ENCODE measurements at regions not wholly inside any gene's neighbourhood (a gene's known extent, or its start where the extent isn't known, plus 50 kb on each side); places are given as distances from the start of the nearest gene placed in this dataset.

- H3K9me3 Mint-ChIP-seq, result no peaks in the 10 kb centered on the region
- H3K4me3 Mint-ChIP-seq, result no peak overlapping the region
- no peaks in the 10 kb centered on the region for H3K27me3 Mint-ChIP-seq (ENCODE audit: low read depth)
- peaks cover 6% of the 10 kb centered on the region for H3K4me1 Mint-ChIP-seq (ENCODE audit: low read depth)
- no peak overlapping the region for H3K27ac Mint-ChIP-seq
- H3K36me3 Mint-ChIP-seq (ENCODE audit: low read depth), result no peaks in the 10 kb centered on the region
These were observed 154.0 kb upstream of the GPR12 start for GRCh38 chr13:26914624-26915023.

- Mint-ChIP-seq H3K27me3 (ENCODE audit: low read depth) (no peaks in the 10 kb centered on the region), H3K27ac (no peak overlapping the region), H3K36me3 (ENCODE audit: low read depth) (no peaks in the 10 kb centered on the region), H3K4me1 (ENCODE audit: low read depth) (peaks cover 6% of the 10 kb centered on the region), H3K4me3 (no peak overlapping the region), H3K9me3 (no peaks in the 10 kb centered on the region)
These were observed 153.6 kb upstream of the GPR12 start for GRCh38 chr13:26914148-26914547.

- H3K4me1 Mint-ChIP-seq (ENCODE audit: low read depth), result peaks cover 6% of the 10 kb centered on the region
- H3K27ac Mint-ChIP-seq, result no peak overlapping the region
- no peaks in the 10 kb centered on the region for H3K36me3 Mint-ChIP-seq (ENCODE audit: low read depth)
- no peaks in the 10 kb centered on the region for H3K9me3 Mint-ChIP-seq
- no peak overlapping the region for H3K4me3 Mint-ChIP-seq
- H3K27me3 Mint-ChIP-seq (ENCODE audit: low read depth), result peaks cover 7% of the 10 kb centered on the region
These were observed 150.3 kb upstream of the GPR12 start for GRCh38 chr13:26910754-26911465.

GRCh38 chr13:26909477-26909876, 148.9 kb upstream of the GPR12 start:
- H3K27me3 Mint-ChIP-seq (ENCODE audit: low read depth), result peaks cover 10% of the 10 kb centered on the region
- H3K9me3 Mint-ChIP-seq, result no peaks in the 10 kb centered on the region
- H3K36me3 Mint-ChIP-seq (ENCODE audit: low read depth), result no peaks in the 10 kb centered on the region
- H3K27ac Mint-ChIP-seq, result no peak overlapping the region
- H3K4me3 Mint-ChIP-seq, result no peak overlapping the region
- H3K4me1 Mint-ChIP-seq (ENCODE audit: low read depth), result peaks cover under 1% of the 10 kb centered on the region

- no peak overlapping the region for H3K4me3 Mint-ChIP-seq
- no peak overlapping the region for H3K27ac Mint-ChIP-seq
- H3K9me3 Mint-ChIP-seq, result no peaks in the 10 kb centered on the region
- peaks cover 10% of the 10 kb centered on the region for H3K27me3 Mint-ChIP-seq (ENCODE audit: low read depth)
- H3K36me3 Mint-ChIP-seq (ENCODE audit: low read depth), result no peaks in the 10 kb centered on the region
- H3K4me1 Mint-ChIP-seq (ENCODE audit: low read depth), result no peaks in the 10 kb centered on the region
These were observed 147.5 kb upstream of the GPR12 start for GRCh38 chr13:26908126-26908525.

- Mint-ChIP-seq H3K4me3 (no peak overlapping the region), H3K9me3 (no peaks in the 10 kb centered on the region), H3K27ac (no peak overlapping the region), H3K4me1 (ENCODE audit: low read depth) (no peaks in the 10 kb centered on the region), H3K27me3 (ENCODE audit: low read depth) (no peaks in the 10 kb centered on the region), H3K36me3 (ENCODE audit: low read depth) (no peaks in the 10 kb centered on the region)
These were observed 138.6 kb upstream of the GPR12 start for GRCh38 chr13:26899202-26899601.

DNA sequence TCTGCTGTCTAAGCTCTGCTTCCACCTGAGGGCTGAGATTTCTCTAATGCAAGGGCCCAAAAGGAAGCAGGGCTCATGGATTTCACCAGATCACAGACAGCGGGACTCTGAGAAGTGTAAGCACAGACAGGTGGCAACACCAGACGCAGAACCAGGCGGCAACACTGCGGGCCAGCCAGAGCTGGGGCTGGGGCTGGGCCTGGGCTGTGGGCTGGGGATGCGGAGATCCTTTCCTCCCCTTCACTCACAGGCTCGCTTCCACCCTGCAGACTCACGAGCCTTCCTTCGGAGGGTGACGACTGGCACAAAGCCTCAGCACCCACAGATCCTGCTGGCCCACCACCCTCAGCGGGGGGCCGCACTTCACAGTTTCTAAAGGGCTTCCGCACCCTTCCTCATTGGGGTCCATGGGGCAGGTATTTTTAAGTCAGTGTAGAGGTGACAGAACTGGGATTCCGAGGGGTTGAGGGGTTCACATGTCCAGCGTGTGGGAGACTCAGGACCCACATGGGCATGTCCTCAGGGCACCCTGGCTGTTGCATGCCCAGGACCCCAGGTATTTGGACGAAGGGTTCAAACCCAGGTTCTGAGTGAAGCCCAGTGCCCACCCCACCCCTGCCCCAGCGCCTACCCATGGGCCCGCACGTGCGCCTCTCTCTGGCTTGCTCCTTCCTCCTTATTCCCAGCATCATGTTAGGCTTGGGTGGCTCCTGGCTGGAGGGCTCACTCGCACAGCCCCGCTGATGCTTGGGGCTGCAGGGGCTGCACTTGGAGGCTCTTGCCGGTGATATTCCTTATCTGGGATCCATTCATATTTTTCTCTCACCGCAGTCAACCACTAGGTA, 137.3 kb upstream of the GPR12 start:
- Mint-ChIP-seq H3K9me3 (no peaks in the 10 kb centered on the region), H3K4me3 (no peak overlapping the region), H3K27me3 (ENCODE audit: low read depth) (no peaks in the 10 kb centered on the region)

GRCh38 chr13:26896986-26897668, 136.5 kb upstream of the GPR12 start:
- Mint-ChIP-seq H3K27ac (no peak overlapping the region), H3K36me3 (ENCODE audit: low read depth) (no peaks in the 10 kb centered on the region), H3K4me1 (ENCODE audit: low read depth) (no peaks in the 10 kb centered on the region), H3K9me3 (no peaks in the 10 kb centered on the region), H3K27me3 (ENCODE audit: low read depth) (no peaks in the 10 kb centered on the region), H3K4me3 (no peak overlapping the region)

More for the DNA sequence above, 137.3 kb upstream of the GPR12 start:
- H3K4me1 Mint-ChIP-seq (ENCODE audit: low read depth), result no peaks in the 10 kb centered on the region
- H3K36me3 Mint-ChIP-seq (ENCODE audit: low read depth), result no peaks in the 10 kb centered on the region
- H3K27ac Mint-ChIP-seq, result no peak overlapping the region

DNA sequence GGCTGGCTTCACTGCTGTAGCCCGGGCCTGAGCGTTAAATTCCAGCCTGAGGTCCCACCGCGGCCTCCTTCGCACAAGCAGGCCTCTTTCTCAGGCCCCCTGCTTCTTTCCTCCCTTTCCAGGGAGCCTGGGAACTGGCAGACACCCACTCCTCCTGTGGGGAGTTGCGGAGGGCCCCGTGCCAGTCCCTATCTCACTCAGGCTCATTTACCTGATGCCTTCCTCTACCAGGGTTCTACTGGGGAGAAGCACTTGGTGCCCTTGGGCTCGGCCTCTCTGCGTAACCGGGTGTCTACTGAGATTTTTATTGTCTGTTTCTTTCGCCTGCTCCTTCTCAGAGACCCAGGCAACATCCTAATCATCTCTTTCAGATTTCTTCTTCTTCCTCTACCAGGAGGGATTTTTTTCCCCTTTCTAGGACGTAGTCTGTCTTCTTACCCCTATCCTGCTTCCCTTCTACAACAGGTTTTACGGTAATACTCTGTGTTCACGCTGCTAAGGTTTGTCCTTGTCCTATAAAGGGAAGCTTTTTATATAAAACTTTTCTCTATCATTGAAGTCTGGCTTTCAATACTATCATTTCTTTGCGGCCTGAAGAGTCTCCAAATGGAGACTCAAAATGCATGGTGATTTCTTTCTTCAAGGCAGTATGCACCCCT, 135.4 kb upstream of the GPR12 start:
- Mint-ChIP-seq H3K4me3 (no peak overlapping the region), H3K27me3 (ENCODE audit: low read depth) (no peaks in the 10 kb centered on the region), H3K9me3 (no peaks in the 10 kb centered on the region), H3K36me3 (ENCODE audit: low read depth) (no peaks in the 10 kb centered on the region), H3K27ac (no peak overlapping the region), H3K4me1 (ENCODE audit: low read depth) (no peaks in the 10 kb centered on the region)

DNA sequence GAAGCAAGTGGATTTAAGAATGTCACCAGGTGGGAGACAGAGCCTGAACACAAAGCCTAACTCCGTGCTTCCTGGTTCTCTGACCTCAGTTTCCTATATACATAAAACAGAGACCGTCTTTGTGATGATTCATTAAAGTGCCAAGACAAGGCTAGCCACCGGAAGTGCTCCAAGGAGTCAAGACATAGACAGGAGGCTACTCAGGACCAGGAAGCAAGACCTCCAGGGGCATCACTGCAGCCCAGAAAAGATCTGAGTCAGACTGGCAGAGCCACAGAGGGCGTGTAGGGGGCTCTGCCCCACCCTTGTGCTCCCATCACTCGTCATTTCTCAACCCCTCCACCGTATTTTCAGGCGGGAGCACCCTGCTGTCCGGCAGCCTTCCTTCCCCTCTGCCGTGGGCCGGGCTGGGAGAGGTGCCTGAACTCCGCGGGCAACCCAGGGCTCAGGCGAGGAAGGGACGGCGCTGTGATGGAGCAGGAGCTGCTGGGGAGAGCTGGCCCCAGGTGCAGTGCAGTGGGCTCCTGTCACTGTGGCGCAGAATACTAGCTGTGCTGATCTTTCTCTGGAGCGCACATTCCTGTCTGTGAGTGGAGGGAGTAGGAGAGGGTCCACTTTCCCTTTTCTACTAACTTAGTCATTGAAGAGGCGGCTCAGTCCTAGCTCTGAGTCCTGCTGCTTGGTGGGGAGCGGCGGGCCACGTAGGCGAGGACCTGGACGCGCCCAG, 134.7 kb upstream of the GPR12 start:
- Mint-ChIP-seq H3K27ac (no peak overlapping the region), H3K36me3 (ENCODE audit: low read depth) (no peaks in the 10 kb centered on the region), H3K4me3 (no peak overlapping the region), H3K27me3 (ENCODE audit: low read depth) (no peaks in the 10 kb centered on the region), H3K9me3 (no peaks in the 10 kb centered on the region), H3K4me1 (ENCODE audit: low read depth) (no peaks in the 10 kb centered on the region)

DNA sequence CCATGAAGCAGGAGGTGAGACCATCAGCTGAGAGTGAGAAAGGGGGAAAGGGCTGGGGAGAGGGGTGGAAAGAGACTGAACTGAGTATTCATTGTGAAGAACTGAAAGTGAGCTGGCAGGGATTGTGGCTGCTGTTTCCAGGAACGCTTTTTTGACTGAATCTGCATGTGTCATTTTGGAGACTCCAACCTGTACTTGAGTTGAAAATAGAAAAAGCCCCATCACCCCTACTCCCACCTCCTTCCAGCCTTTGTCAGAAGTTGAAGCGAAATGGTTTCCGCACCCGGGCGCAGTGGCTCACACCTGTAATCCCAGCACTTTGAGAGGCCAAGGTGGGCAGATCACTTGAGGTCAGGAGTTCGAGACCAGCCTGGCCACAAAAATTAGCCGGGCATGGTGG, 128.0 kb upstream of the GPR12 start:
- Mint-ChIP-seq H3K4me3 (no peak overlapping the region), H3K36me3 (ENCODE audit: low read depth) (no peaks in the 10 kb centered on the region), H3K27ac (no peak overlapping the region), H3K9me3 (no peaks in the 10 kb centered on the region), H3K4me1 (ENCODE audit: low read depth) (no peaks in the 10 kb centered on the region), H3K27me3 (ENCODE audit: low read depth) (no peaks in the 10 kb centered on the region)

DNA sequence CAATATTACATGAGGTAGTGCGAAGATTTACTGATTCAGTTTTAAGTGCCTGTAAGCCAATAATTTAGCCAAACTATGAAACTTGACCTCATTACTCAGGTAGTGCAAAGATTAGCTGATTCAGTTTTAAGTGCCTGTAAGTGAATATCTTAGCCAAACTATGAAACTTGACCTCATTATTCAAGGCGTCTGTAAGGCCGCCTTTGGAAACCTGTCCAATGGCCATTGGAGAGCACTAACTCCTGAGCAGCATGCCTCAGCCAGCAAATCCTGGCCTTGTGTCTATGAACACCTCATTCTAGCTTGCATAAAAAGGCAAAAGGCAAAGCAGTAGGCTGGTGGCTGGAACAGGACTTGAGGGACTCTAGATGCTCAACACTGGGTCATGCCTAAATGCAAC, 127.0 kb upstream of the GPR12 start:
- Mint-ChIP-seq H3K4me3 (no peak overlapping the region), H3K27ac (no peak overlapping the region), H3K4me1 (ENCODE audit: low read depth) (no peaks in the 10 kb centered on the region), H3K9me3 (no peaks in the 10 kb centered on the region), H3K36me3 (ENCODE audit: low read depth) (no peaks in the 10 kb centered on the region), H3K27me3 (ENCODE audit: low read depth) (no peaks in the 10 kb centered on the region)

GRCh38 chr13:26883613-26884257, 123.1 kb upstream of the GPR12 start:
- no peak overlapping the region for H3K27ac Mint-ChIP-seq
- H3K4me1 Mint-ChIP-seq (ENCODE audit: low read depth), result no peaks in the 10 kb centered on the region
- H3K27me3 Mint-ChIP-seq (ENCODE audit: low read depth), result no peaks in the 10 kb centered on the region
- no peaks in the 10 kb centered on the region for H3K36me3 Mint-ChIP-seq (ENCODE audit: low read depth)
- H3K4me3 Mint-ChIP-seq, result no peak overlapping the region
- H3K9me3 Mint-ChIP-seq, result no peaks in the 10 kb centered on the region
